ENCODE measurements at regions not wholly inside any gene's neighbourhood (a gene's known extent, or its start where the extent isn't known, plus 50 kb on each side); places are given as distances from the start of the nearest gene placed in this dataset.

DNA sequence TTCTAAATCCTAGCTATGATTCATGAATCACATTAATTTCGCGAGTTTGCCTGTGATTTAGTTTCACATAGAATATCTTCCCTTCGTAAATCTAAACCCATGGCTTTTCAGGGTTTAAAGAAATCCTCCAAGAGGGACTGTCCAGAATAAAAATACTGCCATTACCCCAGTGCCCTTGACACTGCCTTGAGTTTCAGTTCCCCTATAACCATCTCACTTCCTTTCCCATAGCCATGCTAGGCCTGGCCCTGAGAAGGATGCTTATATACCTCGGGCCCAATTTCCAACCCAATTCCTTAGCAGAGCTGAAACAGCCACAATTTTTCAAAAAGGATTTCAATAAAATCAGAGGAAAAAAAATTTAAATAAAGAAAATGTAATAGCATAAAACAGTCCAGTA is 697.3 kb downstream of the FRK start:
- dilution Hi-C loops (cut with MboI; ENCODE audit: extremely low pct_ligation_motif_present, low sequenced_read_pairs): no loop called here
- no peak for TF ChIP-seq POLR2AphosphoS5 (IDR thresholded peaks at IDR 0.05; ENCODE audit: insufficient read depth, low read depth, low read length)
- no peaks in the 10 kb centered on the region for H3K36me3 ChIP-seq (ENCODE audit: control insufficient read depth in 2 of 2, extremely low read depth in 1 of 2, insufficient read depth in 2 of 2, low read length in 2 of 2)
- H3K9ac ChIP-seq (replicated peaks; ENCODE audit: extremely low read depth, insufficient read depth, low read length): no peak overlapping the region
- no peak overlapping the region for H3K4me3 ChIP-seq (replicated peaks in 1 of 3; ENCODE audit: insufficient read depth in 1 of 3, low read depth in 1 of 3, low read length in 3 of 3)
- intact Hi-C loops (cut with micrococcal nuclease): no loop called here
- H3K79me2 ChIP-seq (ENCODE audit: control insufficient read depth, insufficient read depth, low read length): no peaks in the 10 kb centered on the region
- FAIRE-seq: no peak
- no TSS peak for BruUV-seq (replicated peaks)
- H3K9me3 ChIP-seq (replicated peaks; ENCODE audit: control insufficient read depth, insufficient read depth, low read length): no peaks in the 10 kb centered on the region
- no peaks in the 10 kb centered on the region for H3K4me1 ChIP-seq (ENCODE audit: control insufficient read depth, extremely low read depth, insufficient read depth, low read length)
- no peaks in the 10 kb centered on the region for H3K27me3 ChIP-seq (ENCODE audit: control insufficient read depth in 2 of 2, insufficient read depth in 2 of 2, low read length in 2 of 2)
- H3K4me2 ChIP-seq (ENCODE audit: insufficient read depth, low read length): no peak overlapping the region
- ChIA-PET POLR2A (no interaction called here), CTCF (no interaction called here)
- H3K9me1 ChIP-seq (replicated peaks; ENCODE audit: control insufficient read depth, extremely low read depth, insufficient read depth, low read length): no peaks in the 10 kb centered on the region
- H3K27ac ChIP-seq (ENCODE audit: insufficient read depth, low read depth, low read length): no peak overlapping the region
- H4K20me1 ChIP-seq (replicated peaks; ENCODE audit: control insufficient read depth, extremely low read depth, insufficient read depth, low read length): no peaks in the 10 kb centered on the region
- no peak for DNase-seq (ENCODE audit: low read depth, low spot score)
- no peak overlapping the region for H2AFZ ChIP-seq (ENCODE audit: low read depth, low read length)

DNA sequence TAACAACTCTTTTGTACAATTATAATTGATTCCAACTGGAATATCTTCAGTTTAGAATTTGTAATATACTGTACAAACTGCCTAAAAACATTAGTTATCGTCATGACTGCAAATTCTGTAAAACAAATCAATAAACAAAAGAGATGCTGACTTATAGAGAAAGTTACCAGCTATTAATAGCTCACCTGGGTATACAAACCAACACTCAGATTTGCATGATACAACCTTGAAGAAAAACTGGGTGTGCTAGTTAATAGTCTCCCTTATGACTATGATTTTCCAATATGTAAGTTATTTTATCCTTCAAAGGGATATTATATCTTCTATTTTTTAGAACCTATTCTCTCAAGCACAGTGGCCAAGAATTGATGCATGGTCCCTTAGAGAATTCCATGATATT is 698.5 kb downstream of the FRK start:
- H3K4me1 ChIP-seq (ENCODE audit: control insufficient read depth, extremely low read depth, insufficient read depth, low read length): no peaks in the 10 kb centered on the region
- H3K9me3 ChIP-seq (replicated peaks; ENCODE audit: control insufficient read depth, insufficient read depth, low read length): no peaks in the 10 kb centered on the region
- no peak for DNase-seq (ENCODE audit: low read depth, low spot score)
- no peak overlapping the region for H3K27ac ChIP-seq (ENCODE audit: insufficient read depth, low read depth, low read length)
- no peaks in the 10 kb centered on the region for H3K79me2 ChIP-seq (ENCODE audit: control insufficient read depth, insufficient read depth, low read length)
- H3K27me3 ChIP-seq (ENCODE audit: control insufficient read depth in 2 of 2, insufficient read depth in 2 of 2, low read length in 2 of 2): no peaks in the 10 kb centered on the region
- BruUV-seq (replicated peaks): no TSS peak
- no peak overlapping the region for H3K4me2 ChIP-seq (ENCODE audit: insufficient read depth, low read length)
- intact Hi-C loops (cut with micrococcal nuclease): no loop called here
- H4K20me1 ChIP-seq (replicated peaks; ENCODE audit: control insufficient read depth, extremely low read depth, insufficient read depth, low read length): no peaks in the 10 kb centered on the region
- ChIA-PET POLR2A (no interaction called here), CTCF (no interaction called here)
- no peaks in the 10 kb centered on the region for H3K9me1 ChIP-seq (replicated peaks; ENCODE audit: control insufficient read depth, extremely low read depth, insufficient read depth, low read length)
- H3K36me3 ChIP-seq (ENCODE audit: control insufficient read depth in 2 of 2, extremely low read depth in 1 of 2, insufficient read depth in 2 of 2, low read length in 2 of 2): no peaks in the 10 kb centered on the region
- no peak overlapping the region for H3K4me3 ChIP-seq (replicated peaks in 1 of 3; ENCODE audit: insufficient read depth in 1 of 3, low read depth in 1 of 3, low read length in 3 of 3)
- FAIRE-seq: no peak
- H2AFZ ChIP-seq (ENCODE audit: low read depth, low read length): no peak overlapping the region
- dilution Hi-C loops (cut with MboI; ENCODE audit: extremely low pct_ligation_motif_present, low sequenced_read_pairs): no loop called here
- TF ChIP-seq POLR2A (IDR thresholded peaks at IDR 0.05; ENCODE audit: low read depth, low read length) (no peak), MYC (IDR thresholded peaks at IDR 0.05; ENCODE audit: low read depth, low read length) (no peak), POLR2AphosphoS5 (IDR thresholded peaks at IDR 0.05; ENCODE audit: insufficient read depth, low read depth, low read length) (no peak), FOS (IDR thresholded peaks at IDR 0.05; ENCODE audit: borderline replicate concordance, insufficient read depth, low read length) (no peak), EZH2 (IDR thresholded peaks at IDR 0.05; ENCODE audit: borderline replicate concordance, low read depth, low read length, severe bottlenecking) (no peak), GATA2 (IDR thresholded peaks at IDR 0.05; ENCODE audit: insufficient read depth, insufficient read length, low read depth, low read length) (no peak), JUN (IDR thresholded peaks at IDR 0.05; ENCODE audit: borderline replicate concordance, insufficient read depth, insufficient read length, low read depth) (no peak)
- TF ChIP-seq, protein P1, sequence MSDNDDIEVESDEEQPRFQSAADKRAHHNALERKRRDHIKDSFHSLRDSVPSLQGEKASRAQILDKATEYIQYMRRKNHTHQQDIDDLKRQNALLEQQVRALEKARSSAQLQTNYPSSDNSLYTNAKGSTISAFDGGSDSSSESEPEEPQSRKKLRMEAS (IDR thresholded peaks at IDR 0.05; ENCODE audit: insufficient read depth, insufficient read length): no peak
- TF ChIP-seq, protein P2, sequence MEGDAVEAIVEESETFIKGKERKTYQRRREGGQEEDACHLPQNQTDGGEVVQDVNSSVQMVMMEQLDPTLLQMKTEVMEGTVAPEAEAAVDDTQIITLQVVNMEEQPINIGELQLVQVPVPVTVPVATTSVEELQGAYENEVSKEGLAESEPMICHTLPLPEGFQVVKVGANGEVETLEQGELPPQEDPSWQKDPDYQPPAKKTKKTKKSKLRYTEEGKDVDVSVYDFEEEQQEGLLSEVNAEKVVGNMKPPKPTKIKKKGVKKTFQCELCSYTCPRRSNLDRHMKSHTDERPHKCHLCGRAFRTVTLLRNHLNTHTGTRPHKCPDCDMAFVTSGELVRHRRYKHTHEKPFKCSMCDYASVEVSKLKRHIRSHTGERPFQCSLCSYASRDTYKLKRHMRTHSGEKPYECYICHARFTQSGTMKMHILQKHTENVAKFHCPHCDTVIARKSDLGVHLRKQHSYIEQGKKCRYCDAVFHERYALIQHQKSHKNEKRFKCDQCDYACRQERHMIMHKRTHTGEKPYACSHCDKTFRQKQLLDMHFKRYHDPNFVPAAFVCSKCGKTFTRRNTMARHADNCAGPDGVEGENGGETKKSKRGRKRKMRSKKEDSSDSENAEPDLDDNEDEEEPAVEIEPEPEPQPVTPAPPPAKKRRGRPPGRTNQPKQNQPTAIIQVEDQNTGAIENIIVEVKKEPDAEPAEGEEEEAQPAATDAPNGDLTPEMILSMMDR (IDR thresholded peaks at IDR 0.05; ENCODE audit: extremely low read depth in 1 of 2, insufficient read depth in 1 of 2, low read depth in 1 of 2, low read length in 2 of 2): no peak
- no peak overlapping the region for H3K9ac ChIP-seq (replicated peaks; ENCODE audit: extremely low read depth, insufficient read depth, low read length)
